ENCODE measurements at regions not wholly inside any gene's neighbourhood (a gene's known extent, or its start where the extent isn't known, plus 50 kb on each side); places are given as distances from the start of the nearest gene placed in this dataset.

DNA sequence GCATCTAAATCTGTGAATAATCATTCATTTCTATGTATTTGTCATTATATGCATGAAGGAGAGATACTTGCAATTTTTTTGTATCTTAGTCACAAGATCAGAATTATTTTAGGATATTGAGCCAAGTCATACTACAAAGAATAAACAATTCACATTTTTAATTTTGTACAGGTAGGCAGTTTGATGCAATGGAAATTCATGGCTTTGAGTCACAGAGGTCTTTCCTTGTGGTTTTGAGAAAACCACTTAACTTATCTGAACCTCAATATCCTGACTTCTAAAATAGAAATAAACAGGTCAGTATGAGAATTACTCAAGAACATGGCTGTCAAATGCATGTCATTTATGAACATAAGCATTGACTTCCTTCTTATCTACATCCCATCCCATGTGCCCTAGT, 221.4 kb upstream of the SLC10A2 start:
- Histone ChIP-seq H2AFZ (ENCODE audit: low read length) (no peak overlapping the region), H3K4me1 (ENCODE audit: low read length) (no peaks in the 10 kb centered on the region)

DNA sequence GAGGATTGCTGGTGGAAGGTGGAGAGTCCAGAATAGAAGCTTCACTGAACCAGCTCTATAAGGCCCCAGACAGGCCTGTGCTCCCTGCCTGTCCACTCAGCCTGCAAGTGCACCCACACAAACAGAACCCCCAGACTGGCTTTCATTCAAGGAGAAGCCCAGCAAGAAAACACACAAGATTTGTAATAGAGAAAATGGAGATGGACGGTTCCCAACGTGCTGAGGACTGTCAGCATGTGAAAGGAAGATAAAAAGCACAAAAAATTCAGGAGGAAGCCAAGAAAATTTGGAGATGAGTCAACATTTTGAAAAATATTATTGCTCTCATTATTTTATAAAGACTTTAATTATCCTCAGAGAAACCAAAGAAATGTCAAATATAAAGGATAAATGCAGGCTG, 218.2 kb upstream of the SLC10A2 start:
- Histone ChIP-seq H4K20me1 (ENCODE audit: insufficient read depth, low read depth, low read length) (no peaks in the 10 kb centered on the region), H3K79me2 (ENCODE audit: low read length) (no peaks in the 10 kb centered on the region), H3K4me1 (ENCODE audit: low read length) (no peaks in the 10 kb centered on the region), H3K4me2 (ENCODE audit: low read depth, low read length, poor library complexity, severe bottlenecking) (no peak overlapping the region), H3K27ac (ENCODE audit: low read length) (no peak overlapping the region), H3K9me3 (ENCODE audit: low read length) (no peaks in the 10 kb centered on the region), H2AFZ (ENCODE audit: low read length) (no peak overlapping the region), H3K9ac (ENCODE audit: low read length) (no peak overlapping the region), H3K9me2 (replicated peaks; ENCODE audit: insufficient read depth, low read length) (no peaks in the 10 kb centered on the region), H3K36me3 (ENCODE audit: insufficient read depth, low read length) (no peaks in the 10 kb centered on the region), H3K4me3 (ENCODE audit: low read length) (no peak overlapping the region), H3K27me3 (ENCODE audit: low read length) (no peaks in the 10 kb centered on the region)
- DNase-seq: no peak

More for the DNA sequence above, 221.4 kb upstream of the SLC10A2 start:
- Histone ChIP-seq H3K9ac (ENCODE audit: low read length) (no peak overlapping the region), H3K79me2 (ENCODE audit: low read length) (no peaks in the 10 kb centered on the region), H3K27me3 (ENCODE audit: low read length) (no peaks in the 10 kb centered on the region), H3K4me3 (ENCODE audit: low read length) (no peak overlapping the region), H4K20me1 (ENCODE audit: insufficient read depth, low read depth, low read length) (no peaks in the 10 kb centered on the region), H3K27ac (ENCODE audit: low read length) (no peak overlapping the region), H3K9me3 (ENCODE audit: low read length) (no peaks in the 10 kb centered on the region), H3K36me3 (ENCODE audit: insufficient read depth, low read length) (no peaks in the 10 kb centered on the region), H3K9me2 (replicated peaks; ENCODE audit: insufficient read depth, low read length) (no peaks in the 10 kb centered on the region), H3K4me2 (ENCODE audit: low read depth, low read length, poor library complexity, severe bottlenecking) (no peak overlapping the region)
- no peak for DNase-seq

DNA sequence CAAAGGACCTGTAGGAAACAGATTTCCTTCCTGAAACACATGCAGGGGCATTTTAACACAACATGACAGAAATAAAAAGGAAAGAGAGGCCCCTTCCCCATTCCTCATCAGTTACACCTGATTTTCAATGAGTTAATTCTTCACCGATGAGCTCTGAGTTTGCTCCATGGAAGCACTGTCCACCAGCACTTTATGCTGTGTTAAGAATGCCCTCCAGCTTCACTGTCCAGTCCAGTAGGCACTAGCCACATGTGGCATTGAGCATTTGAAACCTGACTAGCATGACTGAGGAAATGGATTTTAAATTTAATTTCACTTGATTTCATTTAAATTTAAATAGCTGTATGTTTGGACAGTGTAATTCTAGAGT, 217.2 kb upstream of the SLC10A2 start:
- Histone ChIP-seq H3K4me1 (ENCODE audit: low read length) (no peaks in the 10 kb centered on the region), H3K27ac (ENCODE audit: low read length) (no peak overlapping the region), H3K27me3 (ENCODE audit: low read length) (no peaks in the 10 kb centered on the region), H2AFZ (ENCODE audit: low read length) (no peak overlapping the region), H3K9me3 (ENCODE audit: low read length) (no peaks in the 10 kb centered on the region), H3K4me2 (ENCODE audit: low read depth, low read length, poor library complexity, severe bottlenecking) (no peak overlapping the region), H3K9ac (ENCODE audit: low read length) (no peak overlapping the region), H3K4me3 (ENCODE audit: low read length) (no peak overlapping the region), H3K36me3 (ENCODE audit: insufficient read depth, low read length) (no peaks in the 10 kb centered on the region), H3K9me2 (replicated peaks; ENCODE audit: insufficient read depth, low read length) (no peaks in the 10 kb centered on the region), H3K79me2 (ENCODE audit: low read length) (no peaks in the 10 kb centered on the region), H4K20me1 (ENCODE audit: insufficient read depth, low read depth, low read length) (no peaks in the 10 kb centered on the region)
- no peak for DNase-seq

DNA sequence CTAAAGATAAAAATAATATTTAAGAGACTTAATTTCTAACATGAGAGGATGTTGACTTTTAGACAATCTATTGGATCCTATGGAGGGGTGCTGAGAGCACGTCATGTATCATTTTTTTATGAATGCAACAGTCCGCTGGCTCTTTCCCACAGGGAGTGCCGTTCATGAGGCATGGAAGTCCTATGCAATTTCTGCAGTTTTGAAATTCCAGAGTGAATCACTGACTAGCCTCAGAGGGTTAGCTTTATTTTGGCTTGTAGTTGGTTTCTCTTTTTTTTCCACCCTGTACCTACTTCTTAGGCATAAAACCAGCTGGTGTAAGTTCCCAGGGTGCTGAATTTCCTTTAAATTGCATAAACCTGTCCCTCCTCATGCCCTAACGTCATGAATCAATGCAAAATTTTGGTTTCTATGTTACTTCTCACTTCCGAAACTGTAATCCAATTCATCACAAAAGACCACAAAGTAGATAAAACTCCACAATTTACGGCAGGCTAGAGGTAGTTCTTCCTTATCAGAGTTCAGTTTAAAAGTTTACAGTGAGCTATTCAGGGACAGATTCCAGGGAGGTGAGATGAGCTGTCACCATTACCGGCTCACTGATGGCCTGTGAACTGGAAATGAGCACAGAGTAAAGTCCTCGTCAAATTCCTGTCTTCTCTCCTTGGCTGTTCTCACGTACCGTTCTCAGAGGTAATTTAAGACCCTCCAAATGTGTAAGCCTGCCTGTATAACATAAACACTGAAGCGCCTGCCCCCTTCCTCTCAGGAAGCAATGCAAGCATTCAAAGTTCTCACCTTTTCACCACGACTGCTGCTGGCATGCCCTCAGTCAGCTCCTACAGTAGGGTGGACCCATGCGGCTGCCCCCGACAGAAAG, 216.6 kb upstream of the SLC10A2 start:
- H3K9ac ChIP-seq (ENCODE audit: low read length): no peak overlapping the region
- no peaks in the 10 kb centered on the region for H3K27me3 ChIP-seq (ENCODE audit: low read length)
- no peaks in the 10 kb centered on the region for H4K20me1 ChIP-seq (ENCODE audit: insufficient read depth, low read depth, low read length)
- H3K9me3 ChIP-seq (ENCODE audit: low read length): no peaks in the 10 kb centered on the region
- no peak overlapping the region for H3K27ac ChIP-seq (ENCODE audit: low read length)
- H2AFZ ChIP-seq (ENCODE audit: low read length): no peak overlapping the region
- H3K9me2 ChIP-seq (replicated peaks; ENCODE audit: insufficient read depth, low read length): no peaks in the 10 kb centered on the region
- no peaks in the 10 kb centered on the region for H3K79me2 ChIP-seq (ENCODE audit: low read length)
- no peak overlapping the region for H3K4me3 ChIP-seq (ENCODE audit: low read length)
- H3K4me1 ChIP-seq (ENCODE audit: low read length): no peaks in the 10 kb centered on the region
- no peak overlapping the region for H3K4me2 ChIP-seq (ENCODE audit: low read depth, low read length, poor library complexity, severe bottlenecking)
- DNase-seq: no peak
- no peaks in the 10 kb centered on the region for H3K36me3 ChIP-seq (ENCODE audit: insufficient read depth, low read length)

DNA sequence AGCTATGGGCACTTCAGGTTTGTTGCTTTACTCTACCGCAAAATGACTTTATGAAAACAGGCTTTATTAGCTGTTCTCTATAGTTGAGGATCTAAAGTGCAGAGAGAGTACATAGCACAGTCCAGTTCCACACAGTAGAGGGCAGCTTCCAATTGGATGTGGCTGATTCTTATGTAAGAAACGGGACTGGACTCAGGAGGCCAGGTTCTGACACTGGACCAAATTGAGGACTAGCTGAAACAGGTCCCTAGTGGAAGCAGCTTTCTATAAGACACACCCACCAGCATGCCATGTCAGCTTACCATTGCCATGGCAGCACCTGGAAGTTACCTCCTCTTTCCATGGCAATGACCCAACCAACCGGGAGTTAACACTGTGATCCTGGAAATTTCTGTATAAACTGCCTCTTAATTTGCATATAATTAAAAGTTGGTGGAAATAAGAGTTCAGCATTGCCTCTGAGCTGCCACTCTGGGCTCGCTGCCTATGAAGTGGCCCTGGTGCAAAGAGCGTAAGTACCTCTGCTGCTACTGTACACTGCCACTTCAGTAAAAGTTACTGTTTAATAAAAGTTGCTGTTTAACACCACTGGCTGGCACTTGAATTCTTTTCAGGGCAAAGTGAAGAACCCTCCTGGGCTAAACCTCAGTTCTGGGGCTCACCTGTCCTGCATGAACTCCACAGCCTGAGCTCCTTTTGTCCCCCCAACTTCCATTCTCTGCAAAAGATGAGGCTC, 211.9 kb upstream of the SLC10A2 start:
- H3K79me2 ChIP-seq (ENCODE audit: low read length): no peaks in the 10 kb centered on the region
- H3K9me2 ChIP-seq (replicated peaks; ENCODE audit: insufficient read depth, low read length): no peaks in the 10 kb centered on the region
- H3K36me3 ChIP-seq (ENCODE audit: insufficient read depth, low read length): no peaks in the 10 kb centered on the region
- no peak overlapping the region for H3K4me3 ChIP-seq (ENCODE audit: low read length)
- no peaks in the 10 kb centered on the region for H3K4me1 ChIP-seq (ENCODE audit: low read length)
- H3K9ac ChIP-seq (ENCODE audit: low read length): no peak overlapping the region
- H2AFZ ChIP-seq (ENCODE audit: low read length): no peak overlapping the region
- no peaks in the 10 kb centered on the region for H3K27me3 ChIP-seq (ENCODE audit: low read length)
- H3K27ac ChIP-seq (ENCODE audit: low read length): no peak overlapping the region
- H3K4me2 ChIP-seq (ENCODE audit: low read depth, low read length, poor library complexity, severe bottlenecking): no peak overlapping the region
- DNase-seq: no peak
- H4K20me1 ChIP-seq (ENCODE audit: insufficient read depth, low read depth, low read length): no peaks in the 10 kb centered on the region
- H3K9me3 ChIP-seq (ENCODE audit: low read length): no peaks in the 10 kb centered on the region

DNA sequence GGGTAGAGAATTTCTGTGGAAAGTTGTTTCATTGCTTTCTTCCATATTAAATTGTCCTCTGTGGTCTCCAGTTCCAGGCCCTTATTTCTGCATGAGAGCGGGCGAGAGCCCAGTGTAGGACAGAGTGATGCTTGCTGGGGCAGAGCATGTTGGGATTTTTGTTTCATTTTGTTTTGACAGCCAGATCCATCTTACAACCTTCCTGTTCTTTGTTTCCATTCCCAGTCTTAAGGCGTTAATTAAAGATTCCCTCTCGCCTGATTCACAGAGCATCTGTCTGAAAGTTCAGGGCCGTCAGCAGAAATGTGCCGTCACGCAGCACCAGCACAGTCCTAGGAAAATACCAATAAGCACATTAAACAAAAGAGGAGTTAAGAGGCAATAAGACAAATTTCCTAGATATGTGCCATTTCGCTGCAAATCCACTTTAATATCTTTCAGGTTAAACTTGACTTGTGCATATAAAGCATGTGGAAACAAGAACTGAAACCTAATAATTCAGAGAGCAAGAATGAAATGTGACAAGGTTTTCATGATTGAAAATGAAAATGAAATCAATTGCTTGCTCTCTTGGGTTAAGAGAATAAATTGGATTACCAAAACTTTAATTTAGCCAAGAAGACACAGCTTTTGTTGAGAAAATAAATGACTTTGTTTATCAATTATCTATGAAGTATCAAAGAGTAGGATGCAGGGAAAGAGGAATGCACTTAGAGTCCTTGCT, 210.7 kb upstream of the SLC10A2 start:
- no peak overlapping the region for H3K4me2 ChIP-seq (ENCODE audit: low read depth, low read length, poor library complexity, severe bottlenecking)

DNA sequence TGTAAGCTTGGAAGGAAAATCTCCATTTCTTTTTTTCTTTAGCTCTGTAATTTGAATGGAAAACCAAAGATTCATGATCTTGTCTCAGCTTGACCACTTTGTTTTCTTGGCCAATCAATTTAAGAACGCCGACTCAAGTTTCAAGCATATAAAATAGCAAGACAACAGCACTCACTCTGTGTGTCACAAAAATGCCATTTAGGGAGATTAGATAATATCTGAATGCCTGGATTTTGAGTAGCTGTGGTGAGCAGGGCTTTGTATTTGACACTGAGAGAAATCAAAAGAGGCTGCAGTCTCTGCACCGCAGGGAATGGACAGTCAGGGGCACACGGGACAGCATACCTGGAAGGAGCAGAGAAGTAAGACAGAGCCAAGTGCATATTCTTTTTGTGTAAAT, 209.5 kb upstream of the SLC10A2 start:
- no peaks in the 10 kb centered on the region for H3K36me3 ChIP-seq (ENCODE audit: insufficient read depth, low read length)
- DNase-seq: no peak
- H3K4me3 ChIP-seq (ENCODE audit: low read length): no peak overlapping the region
- H3K27me3 ChIP-seq (ENCODE audit: low read length): no peaks in the 10 kb centered on the region
- no peaks in the 10 kb centered on the region for H3K4me1 ChIP-seq (ENCODE audit: low read length)
- no peak overlapping the region for H3K9ac ChIP-seq (ENCODE audit: low read length)
- no peak overlapping the region for H2AFZ ChIP-seq (ENCODE audit: low read length)
- no peaks in the 10 kb centered on the region for H4K20me1 ChIP-seq (ENCODE audit: insufficient read depth, low read depth, low read length)
- no peaks in the 10 kb centered on the region for H3K79me2 ChIP-seq (ENCODE audit: low read length)
- no peak overlapping the region for H3K4me2 ChIP-seq (ENCODE audit: low read depth, low read length, poor library complexity, severe bottlenecking)
- H3K9me2 ChIP-seq (replicated peaks; ENCODE audit: insufficient read depth, low read length): no peaks in the 10 kb centered on the region
- H3K27ac ChIP-seq (ENCODE audit: low read length): no peak overlapping the region
- no peaks in the 10 kb centered on the region for H3K9me3 ChIP-seq (ENCODE audit: low read length)

More for the DNA sequence above, 210.7 kb upstream of the SLC10A2 start:
- no peaks in the 10 kb centered on the region for H3K9me2 ChIP-seq (replicated peaks; ENCODE audit: insufficient read depth, low read length)
- no peak overlapping the region for H3K9ac ChIP-seq (ENCODE audit: low read length)
- H3K36me3 ChIP-seq (ENCODE audit: insufficient read depth, low read length): no peaks in the 10 kb centered on the region
- no peak overlapping the region for H3K27ac ChIP-seq (ENCODE audit: low read length)
- H4K20me1 ChIP-seq (ENCODE audit: insufficient read depth, low read depth, low read length): no peaks in the 10 kb centered on the region
- no peaks in the 10 kb centered on the region for H3K4me1 ChIP-seq (ENCODE audit: low read length)
- H2AFZ ChIP-seq (ENCODE audit: low read length): no peak overlapping the region
- H3K9me3 ChIP-seq (ENCODE audit: low read length): no peaks in the 10 kb centered on the region
- no peaks in the 10 kb centered on the region for H3K27me3 ChIP-seq (ENCODE audit: low read length)
- H3K79me2 ChIP-seq (ENCODE audit: low read length): no peaks in the 10 kb centered on the region
- DNase-seq: no peak
- no peak overlapping the region for H3K4me3 ChIP-seq (ENCODE audit: low read length)

DNA sequence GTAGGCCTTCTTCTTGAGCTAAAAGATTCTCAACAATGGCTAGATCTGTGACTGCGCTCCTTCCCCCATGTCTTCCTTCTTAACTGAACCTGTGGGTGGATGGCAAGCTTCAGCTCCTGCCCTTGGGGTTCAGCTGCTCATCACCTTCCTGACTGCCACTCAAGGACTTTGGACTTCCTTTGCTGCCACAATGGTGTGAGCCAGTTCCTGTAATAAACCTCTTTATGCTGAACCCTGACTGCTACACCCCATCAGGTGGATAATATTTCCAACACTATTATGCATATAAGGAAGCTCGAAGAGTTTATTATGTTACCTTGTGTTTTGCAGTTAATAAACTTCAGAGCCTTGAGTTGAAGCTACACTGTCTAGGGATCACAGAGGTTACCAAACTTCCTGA, 208.9 kb upstream of the SLC10A2 start:
- Histone ChIP-seq H4K20me1 (ENCODE audit: insufficient read depth, low read depth, low read length) (no peaks in the 10 kb centered on the region), H3K9ac (ENCODE audit: low read length) (no peak overlapping the region), H3K9me2 (replicated peaks; ENCODE audit: insufficient read depth, low read length) (no peaks in the 10 kb centered on the region), H3K4me2 (ENCODE audit: low read depth, low read length, poor library complexity, severe bottlenecking) (no peak overlapping the region), H3K4me3 (ENCODE audit: low read length) (no peak overlapping the region), H3K4me1 (ENCODE audit: low read length) (no peaks in the 10 kb centered on the region), H3K79me2 (ENCODE audit: low read length) (no peaks in the 10 kb centered on the region), H3K36me3 (ENCODE audit: insufficient read depth, low read length) (no peaks in the 10 kb centered on the region), H3K27ac (ENCODE audit: low read length) (no peak overlapping the region), H2AFZ (ENCODE audit: low read length) (no peak overlapping the region), H3K9me3 (ENCODE audit: low read length) (no peaks in the 10 kb centered on the region), H3K27me3 (ENCODE audit: low read length) (no peaks in the 10 kb centered on the region)
- no peak for DNase-seq
